CD14-positive monocyte (primary cell): ENCODE measurements at regions not wholly inside any gene's neighbourhood (a gene's known extent, or its start where the extent isn't known, plus 50 kb on each side); places are given as distances from the start of the nearest gene placed in this dataset.

Source experiments
- DNase-seq, 3 donors: peaks; one replicate each; pipeline ENCODE4 v3.0.0-alpha.2; 2011 to 2022
- H2AFZ ChIP-seq: 2 replicates; pipeline ENCODE4 v1.6.0; 2012; ENCODE audit warnings: mild to moderate bottlenecking, low read depth, low read length, inconsistent platforms; ENCODE audit not compliant: insufficient read depth, poor library complexity, severe bottlenecking
- H3K27ac ChIP-seq, 2 donors: 1 replicate in 1 of 2; 2 replicates in 1 of 2; pipeline ENCODE4 v1.5.1; 2012 to 2013; ENCODE audit warnings: low read length in 2 of 2, control low read depth in 1 of 2, inconsistent platforms in 1 of 2, low read depth in 1 of 2, mild to moderate bottlenecking in 1 of 2
- H3K27me3 ChIP-seq, 2 donors: one replicate each; pipeline versions ENCODE4 v1.6.0 to v1.6.1; 2011 to 2013; ENCODE audit warnings: low read length in 2 of 2; ENCODE audit not compliant: control insufficient read depth in 2 of 2, insufficient read depth in 2 of 2
- H3K36me3 ChIP-seq, 2 donors: replicated peaks in 1 of 2; 1 replicate in 1 of 2; 2 replicates in 1 of 2; pipeline versions ENCODE4 v1.5.1 to v1.6.1; 2012 to 2013; ENCODE audit warnings: low read length in 2 of 2, control low read depth in 1 of 2, inconsistent platforms in 1 of 2, mild to moderate bottlenecking in 1 of 2; ENCODE audit not compliant: insufficient read depth in 2 of 2, control insufficient read depth in 1 of 2
- H3K4me1 ChIP-seq, 2 donors: 1 replicate in 1 of 2; 2 replicates in 1 of 2; pipeline versions ENCODE4 v1.5.1 to v1.6.1; 2012 to 2013; ENCODE audit warnings: low read length in 2 of 2, control low read depth in 1 of 2, inconsistent platforms in 1 of 2, mild to moderate bottlenecking in 1 of 2, moderate library complexity in 1 of 2; ENCODE audit not compliant: insufficient read depth in 2 of 2, control insufficient read depth in 1 of 2
- H3K4me2 ChIP-seq: replicated peaks from 2 replicates; pipeline ENCODE3; 2012; ENCODE audit warnings: low read length, moderate library complexity, mild to moderate bottlenecking; ENCODE audit not compliant: poor library complexity, severe bottlenecking; ENCODE audit errors: extremely low read depth
- H3K4me3 ChIP-seq, 3 experiments: fragments of 200-600 bp in 1 of 3; sonication (generic) in 1 of 3; replicated peaks in 1 of 3; 1 replicate in 2 of 3; 2 replicates in 1 of 3; pipeline ENCODE4 v1.5.1; 2011 to 2013; ENCODE audit warnings: low read length in 3 of 3, mild to moderate bottlenecking in 3 of 3, control low read depth in 2 of 3, low read depth in 2 of 3, inconsistent platforms in 1 of 3, moderate library complexity in 1 of 3
- H3K79me2 ChIP-seq: 2 replicates; pipeline ENCODE4 v1.6.0; 2012; ENCODE audit warnings: mild to moderate bottlenecking, control low read depth, inconsistent platforms, low read length, moderate library complexity; ENCODE audit not compliant: insufficient read depth
- H3K9ac ChIP-seq: 2 replicates; pipeline ENCODE4 v1.6.0; 2017; ENCODE audit warnings: low read length, mild to moderate bottlenecking; ENCODE audit not compliant: insufficient read depth, poor library complexity, severe bottlenecking
- H3K9me3 ChIP-seq, 2 donors: replicated peaks in 1 of 2; 1 replicate in 1 of 2; 2 replicates in 1 of 2; pipeline versions ENCODE4 v1.5.1 to v1.6.1; 2012 to 2013; ENCODE audit warnings: low read length in 2 of 2, control low read depth in 1 of 2; ENCODE audit not compliant: control insufficient read depth in 1 of 2, insufficient read depth in 1 of 2
- H4K20me1 ChIP-seq: 2 replicates; pipeline ENCODE4 v1.6.0; 2012; ENCODE audit warnings: mild to moderate bottlenecking, low read length, control low read depth, moderate library complexity; ENCODE audit not compliant: insufficient read depth
- H3K27ac Mint-ChIP-seq, 7 donors: one replicate each; pipeline ENCODE4 v1.8.0; 2020; ENCODE audit warnings: mild to moderate bottlenecking in 7 of 7, mixed read lengths in 7 of 7, moderate library complexity in 6 of 7, inconsistent platforms in 2 of 7
- H3K27me3 Mint-ChIP-seq, 3 donors: one replicate each; pipeline ENCODE4 v1.8.0; 2021 to 2022; ENCODE audit warnings: low read depth in 3 of 3, mild to moderate bottlenecking in 3 of 3, mixed read lengths in 3 of 3, moderate library complexity in 3 of 3, inconsistent platforms in 1 of 3
- H3K36me3 Mint-ChIP-seq, 2 donors: one replicate each; pipeline ENCODE4 v1.8.0; 2020; ENCODE audit warnings: mixed read lengths in 2 of 2, inconsistent platforms in 1 of 2, mild to moderate bottlenecking in 1 of 2
- H3K4me1 Mint-ChIP-seq: one replicate; pipeline ENCODE4 v1.8.0; 2020; ENCODE audit warnings: mild to moderate bottlenecking, mixed read lengths
- H3K4me3 Mint-ChIP-seq, 2 donors: one replicate each; pipeline ENCODE4 v1.8.0; 2020; ENCODE audit warnings: mild to moderate bottlenecking in 2 of 2, mixed read lengths in 2 of 2, moderate library complexity in 1 of 2
- H3K9me3 Mint-ChIP-seq, 7 donors: one replicate each; pipeline ENCODE4 v1.8.0; 2020 to 2022; ENCODE audit warnings: mixed read lengths in 7 of 7, mild to moderate bottlenecking in 6 of 7, moderate library complexity in 6 of 7, inconsistent platforms in 2 of 7
- WGBS: methylation state at CpG from one replicate; pipeline ENCODE4 v1.1.5; 2013; ENCODE audit warnings: missing lambda C conversion rate; ENCODE audit not compliant: insufficient coverage; 5-methylcytosine and 5-hydroxymethylcytosine counted together
- intact Hi-C, 2 donors: fragments of 100-400 bp; cut with micrococcal nuclease; formaldehyde crosslinking; loops; one replicate each; pipeline versions ENCODE4 v1.15.0 to v1.15.1; 2023
- TF ChIP-seq, protein P1 (sequence below): fragments of 200-600 bp; IDR thresholded peaks from one replicate; pipeline ENCODE4 v1.8.0; 2022; ENCODE audit warnings: antibody characterized with exemption, mild to moderate bottlenecking

DNA sequence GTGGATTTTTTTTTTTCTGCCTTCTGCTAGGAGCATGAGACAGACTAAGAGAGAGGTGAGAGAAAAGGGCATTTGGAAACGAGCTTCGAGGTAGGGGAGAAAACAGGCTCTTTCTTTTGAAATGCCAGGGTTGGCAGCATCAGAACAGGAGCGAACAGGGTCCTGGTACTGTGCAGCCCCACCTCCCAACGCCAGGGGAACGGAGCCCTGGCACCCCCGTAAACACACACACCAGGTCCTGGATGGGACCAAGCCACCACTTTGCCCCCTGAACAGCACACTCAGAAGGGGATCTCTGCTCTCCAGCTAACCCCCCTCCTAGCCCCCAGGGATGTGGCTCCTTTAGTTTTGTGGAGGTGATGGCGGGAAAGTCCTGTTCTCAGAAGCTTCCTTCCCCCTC is 127.1 kb downstream of the CTTN start:
- H3K4me3 ChIP-seq = no peak overlapping the region
- H3K4me1 ChIP-seq = no peaks in the 10 kb centered on the region
- H3K27ac ChIP-seq = no peak overlapping the region
- Mint-ChIP-seq H3K4me1 (no peaks in the 10 kb centered on the region), H3K27me3 (peaks cover 3 to 11% (median 8%) of the 10 kb centered on the region in 3 donors), H3K27ac (no peak overlapping the region), H3K4me3 (no peak overlapping the region), H3K9me3 (peaks cover 0 to 2% (median 0%) of the 10 kb centered on the region in 7 donors), H3K36me3 (no peaks in the 10 kb centered on the region)
- H4K20me1 ChIP-seq = no peaks in the 10 kb centered on the region
- TF ChIP-seq, protein P1, sequence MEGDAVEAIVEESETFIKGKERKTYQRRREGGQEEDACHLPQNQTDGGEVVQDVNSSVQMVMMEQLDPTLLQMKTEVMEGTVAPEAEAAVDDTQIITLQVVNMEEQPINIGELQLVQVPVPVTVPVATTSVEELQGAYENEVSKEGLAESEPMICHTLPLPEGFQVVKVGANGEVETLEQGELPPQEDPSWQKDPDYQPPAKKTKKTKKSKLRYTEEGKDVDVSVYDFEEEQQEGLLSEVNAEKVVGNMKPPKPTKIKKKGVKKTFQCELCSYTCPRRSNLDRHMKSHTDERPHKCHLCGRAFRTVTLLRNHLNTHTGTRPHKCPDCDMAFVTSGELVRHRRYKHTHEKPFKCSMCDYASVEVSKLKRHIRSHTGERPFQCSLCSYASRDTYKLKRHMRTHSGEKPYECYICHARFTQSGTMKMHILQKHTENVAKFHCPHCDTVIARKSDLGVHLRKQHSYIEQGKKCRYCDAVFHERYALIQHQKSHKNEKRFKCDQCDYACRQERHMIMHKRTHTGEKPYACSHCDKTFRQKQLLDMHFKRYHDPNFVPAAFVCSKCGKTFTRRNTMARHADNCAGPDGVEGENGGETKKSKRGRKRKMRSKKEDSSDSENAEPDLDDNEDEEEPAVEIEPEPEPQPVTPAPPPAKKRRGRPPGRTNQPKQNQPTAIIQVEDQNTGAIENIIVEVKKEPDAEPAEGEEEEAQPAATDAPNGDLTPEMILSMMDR = no peak
- no peaks in the 10 kb centered on the region for H3K9me3 ChIP-seq
- no peak overlapping the region for H2AFZ ChIP-seq
- no peak for DNase-seq
- WGBS = 89% methylated on average over 2 of the region's 7 CpGs
- no peak overlapping the region for H3K9ac ChIP-seq
- H3K36me3 ChIP-seq = no peaks in the 10 kb centered on the region
- no peaks in the 10 kb centered on the region for H3K79me2 ChIP-seq
- peaks cover 0 to 2% of the 10 kb centered on the region in 2 donors for H3K27me3 ChIP-seq
- intact Hi-C loops = no loop called here
- no peak overlapping the region for H3K4me2 ChIP-seq

DNA sequence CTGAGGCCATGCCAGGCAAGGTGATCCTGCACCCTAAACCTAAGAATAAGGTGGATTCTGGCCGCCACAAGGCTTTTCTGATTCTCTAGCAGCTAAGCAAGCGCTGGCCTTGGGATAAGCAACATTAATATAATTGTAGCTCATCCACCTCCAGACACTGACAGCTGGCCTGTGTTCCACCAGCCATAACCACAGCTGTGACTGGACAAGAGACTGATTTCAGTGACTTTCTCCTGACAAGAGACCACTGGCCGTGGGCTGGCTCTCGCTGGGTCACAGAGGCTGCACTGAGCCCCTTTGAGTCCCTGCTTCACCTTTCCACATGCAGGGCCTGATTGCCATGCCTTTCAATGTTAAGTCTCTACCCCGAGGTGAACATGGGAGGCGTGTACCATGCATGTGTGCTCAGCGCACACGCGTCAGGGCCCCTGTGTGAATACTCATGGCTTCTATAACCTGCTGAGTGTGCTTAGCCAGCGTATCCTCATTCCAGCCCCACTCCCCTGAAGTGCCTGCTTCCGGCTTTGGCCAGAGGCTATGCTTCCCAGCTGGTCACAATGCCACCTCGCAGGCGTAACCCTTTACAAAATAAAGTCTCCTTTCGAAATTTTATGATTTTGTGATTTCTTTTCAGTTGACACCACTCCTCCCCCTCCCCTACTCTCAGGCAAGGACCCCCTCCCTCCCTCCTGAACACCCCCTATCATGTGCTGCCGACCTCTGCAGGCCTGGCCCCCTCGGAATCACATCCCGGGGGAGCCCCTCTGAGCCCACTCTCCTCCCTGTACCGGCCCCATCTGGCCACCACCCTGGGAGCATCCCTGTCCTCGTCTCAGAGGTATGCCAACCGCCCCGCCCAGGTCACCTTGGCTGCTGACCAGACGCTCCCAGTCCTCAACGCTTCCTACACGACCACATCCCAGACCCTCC is 128.1 kb downstream of the CTTN start:
- peaks cover 3 to 9% (median 4%) of the 10 kb centered on the region in 3 donors for H3K27me3 Mint-ChIP-seq
- peaks cover 0 to 2% of the 10 kb centered on the region in 2 donors for H3K27me3 ChIP-seq
- H3K36me3 ChIP-seq = no peaks in the 10 kb centered on the region
- no peak overlapping the region for H3K27ac Mint-ChIP-seq
- no peak overlapping the region for H3K9ac ChIP-seq
- intact Hi-C loops = no loop called here
- no peak overlapping the region for H3K4me3 ChIP-seq
- WGBS = 83% methylated on average over 22 of the region's 24 CpGs
- TF ChIP-seq, protein P1 = no peak
- H3K9me3 ChIP-seq = no peaks in the 10 kb centered on the region
- no peak overlapping the region for H3K27ac ChIP-seq
- no peak overlapping the region for H3K4me3 Mint-ChIP-seq
- peaks cover 0 to 2% (median 0%) of the 10 kb centered on the region in 7 donors for H3K9me3 Mint-ChIP-seq
- H2AFZ ChIP-seq = no peak overlapping the region
- H3K4me1 ChIP-seq = no peaks in the 10 kb centered on the region
- no peak for DNase-seq
- no peaks in the 10 kb centered on the region for H4K20me1 ChIP-seq
- H3K4me1 Mint-ChIP-seq = no peaks in the 10 kb centered on the region
- H3K36me3 Mint-ChIP-seq = no peaks in the 10 kb centered on the region
- no peaks in the 10 kb centered on the region for H3K79me2 ChIP-seq
- no peak overlapping the region for H3K4me2 ChIP-seq
